ENCODE measurements at regions not wholly inside any gene's neighbourhood (a gene's known extent, or its start where the extent isn't known, plus 50 kb on each side); places are given as distances from the start of the nearest gene placed in this dataset.

- no peak for DNase-seq (ENCODE audit: low spot score)
- in situ Hi-C loops (cut with MboI; ENCODE audit: low sequenced_read_pairs, unreplicated experiment), result no loop called here
- no peak for TF ChIP-seq CTCF (IDR thresholded peaks at IDR 0.05; ENCODE audit: borderline replicate concordance, control extremely low read depth, extremely low read depth, insufficient read depth, missing control alignments)
These were observed 149.2 kb upstream of the L3MBTL4 start for GRCh38 chr18:6563896-6564295.

GRCh38 chr18:6564950-6565814, 150.5 kb upstream of the L3MBTL4 start:
- no peak for TF ChIP-seq CTCF (IDR thresholded peaks at IDR 0.05; ENCODE audit: borderline replicate concordance, control extremely low read depth, extremely low read depth, insufficient read depth, missing control alignments)
- DNase-seq (ENCODE audit: low spot score), result no peak
- in situ Hi-C loops (cut with MboI; ENCODE audit: low sequenced_read_pairs, unreplicated experiment), result no loop called here

- no peak for DNase-seq (ENCODE audit: low spot score)
- no peak for TF ChIP-seq CTCF (IDR thresholded peaks at IDR 0.05; ENCODE audit: borderline replicate concordance, control extremely low read depth, extremely low read depth, insufficient read depth, missing control alignments)
- in situ Hi-C loops (cut with MboI; ENCODE audit: low sequenced_read_pairs, unreplicated experiment), result no loop called here
These were observed 151.0 kb upstream of the L3MBTL4 start for GRCh38 chr18:6565815-6566081.

GRCh38 chr18:6566338-6566911, 151.7 kb upstream of the L3MBTL4 start:
- in situ Hi-C loops (cut with MboI; ENCODE audit: low sequenced_read_pairs, unreplicated experiment), result no loop called here
- DNase-seq (ENCODE audit: low spot score), result no peak

GRCh38 chr18:6569813-6570212, 155.1 kb upstream of the L3MBTL4 start:
- no peak for DNase-seq (ENCODE audit: low spot score)
- TF ChIP-seq CTCF (IDR thresholded peaks at IDR 0.05; ENCODE audit: borderline replicate concordance, control extremely low read depth, extremely low read depth, insufficient read depth, missing control alignments), result no peak
- in situ Hi-C loops (cut with MboI; ENCODE audit: low sequenced_read_pairs, unreplicated experiment), result no loop called here

More at GRCh38 chr18:6566338-6566911, 151.7 kb upstream of the L3MBTL4 start:
- no peak for TF ChIP-seq CTCF (IDR thresholded peaks at IDR 0.05; ENCODE audit: borderline replicate concordance, control extremely low read depth, extremely low read depth, insufficient read depth, missing control alignments)

GRCh38 chr18:6570581-6571238, 156.0 kb upstream of the L3MBTL4 start:
- no peak for DNase-seq (ENCODE audit: low spot score)
- in situ Hi-C loops (cut with MboI; ENCODE audit: low sequenced_read_pairs, unreplicated experiment), result no loop called here
- no peak for TF ChIP-seq CTCF (IDR thresholded peaks at IDR 0.05; ENCODE audit: borderline replicate concordance, control extremely low read depth, extremely low read depth, insufficient read depth, missing control alignments)
